ENCODE measurements at regions not wholly inside any gene's neighbourhood (a gene's known extent, or its start where the extent isn't known, plus 50 kb on each side); places are given as distances from the start of the nearest gene placed in this dataset.

DNA sequence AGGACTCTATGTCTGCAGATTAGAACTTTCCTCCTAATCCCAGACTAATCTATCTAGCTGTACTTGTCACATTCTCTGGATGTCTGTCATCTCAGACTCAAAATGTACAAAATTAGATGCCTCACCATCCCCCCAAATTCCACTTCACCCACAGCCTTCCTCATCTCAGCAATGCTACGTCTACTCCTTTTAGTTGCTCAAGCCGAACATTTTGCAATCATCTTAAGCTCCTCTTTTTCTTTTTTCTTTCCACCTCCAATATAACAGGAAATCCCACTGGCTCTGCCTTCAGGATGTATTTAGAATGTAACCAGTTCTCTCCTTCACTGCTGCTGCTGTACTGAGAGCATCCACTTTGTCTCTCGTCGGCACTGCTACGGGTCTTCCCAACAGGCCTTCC, 1091.8 kb downstream of the TBC1D22A start:
- WGBS, 10 experiments = 8 to 90% (median 52%) methylated on average over 2 to 5 of the region's 5 CpGs; no CpG with 5 or more reads in 2 of the 10 experiments
- Histone ChIP-seq H3K27ac (no peak overlapping the region), H3K4me1 (replicated peaks in 1 of 2) (no peaks in the 10 kb centered on the region), H3K4me3 (no peak overlapping the region)
- in situ Hi-C loops (cut with MboI; ENCODE audit: low pct_unique_long_range_greater_than_20kb in 2 of 9, low sequenced_read_pairs in 9 of 9, unreplicated experiment in 9 of 9) = no loop called here
- ATAC-seq (replicated peaks in 6 of 8) = no peak

DNA sequence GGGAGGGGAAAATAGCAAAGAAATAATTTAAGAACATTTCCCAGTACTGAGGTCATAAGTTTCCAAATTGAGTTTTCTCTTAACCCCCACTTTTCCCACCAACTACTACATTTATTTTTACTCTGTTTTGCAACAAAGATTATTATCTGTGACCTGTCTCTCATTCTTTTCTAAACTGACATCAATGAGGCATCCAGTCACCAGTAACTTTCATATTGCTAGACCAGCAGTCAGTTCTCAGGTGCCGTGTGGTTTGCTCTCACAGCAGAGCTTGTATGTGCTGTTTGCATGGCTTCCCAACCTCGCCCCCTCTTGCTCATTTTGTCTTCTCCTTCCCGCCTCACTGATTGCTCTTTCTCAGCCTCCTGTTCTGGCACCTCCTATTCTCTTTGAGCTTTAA, 1091.3 kb downstream of the TBC1D22A start:
- Histone ChIP-seq H3K27ac (no peak overlapping the region), H3K4me1 (replicated peaks in 1 of 2) (no peaks in the 10 kb centered on the region), H3K4me3 (no peak overlapping the region)
- no peak for ATAC-seq (replicated peaks in 6 of 8)
- 0 to 76% (median 29%) methylated on average over 1 to 3 of the region's 3 CpGs; no CpG with 5 or more reads in 1 of the 10 experiments for WGBS, 10 experiments
- in situ Hi-C loops (cut with MboI; ENCODE audit: low pct_unique_long_range_greater_than_20kb in 2 of 9, low sequenced_read_pairs in 9 of 9, unreplicated experiment in 9 of 9) = no loop called here

DNA sequence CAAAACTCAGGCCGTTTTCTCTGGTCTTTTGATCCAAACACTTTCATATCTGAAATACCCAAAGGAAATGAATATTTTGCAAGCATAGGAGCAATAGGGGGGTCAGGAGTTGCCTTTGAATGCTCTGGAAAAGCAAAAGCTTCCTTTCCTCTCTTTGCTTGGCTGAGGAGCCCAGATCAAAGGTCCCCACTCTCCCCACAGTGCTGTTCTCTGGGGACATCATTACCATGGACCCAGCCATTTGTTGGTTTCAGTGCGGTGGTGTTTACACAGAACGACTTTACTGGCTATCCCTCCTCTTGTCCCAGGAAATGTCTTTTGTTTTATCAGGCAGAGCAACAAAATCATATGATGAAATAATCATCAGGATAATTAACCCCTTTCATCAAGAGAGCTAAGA, 1089.1 kb downstream of the TBC1D22A start:
- in situ Hi-C loops (cut with MboI; ENCODE audit: low pct_unique_long_range_greater_than_20kb in 2 of 9, low sequenced_read_pairs in 9 of 9, unreplicated experiment in 9 of 9) = no loop called here

DNA sequence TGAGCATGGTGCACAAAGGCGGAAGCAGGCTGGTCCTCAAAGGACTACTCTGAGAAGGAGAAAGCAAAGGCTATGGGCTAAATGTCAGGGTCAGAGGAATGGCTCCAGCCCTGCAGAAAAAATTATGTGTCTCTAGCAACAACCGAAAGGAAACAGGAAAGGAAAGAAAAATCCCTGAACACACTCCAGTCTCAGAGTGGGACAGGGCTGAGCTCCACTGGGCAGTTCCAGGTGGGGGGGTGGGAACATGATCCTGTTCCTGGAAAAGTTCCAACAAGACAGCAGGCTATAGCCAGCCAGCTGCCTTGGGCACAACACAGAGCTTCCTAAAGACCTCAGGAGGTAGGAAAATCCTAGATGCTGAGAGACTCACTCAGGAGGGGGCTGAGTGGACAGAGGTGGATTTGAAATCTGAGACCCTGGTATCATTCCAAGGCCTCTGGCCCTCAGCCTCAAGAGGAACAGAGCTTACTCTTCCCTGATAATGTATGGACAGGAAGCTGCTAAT, 1088.2 kb downstream of the TBC1D22A start:
- no peak for ATAC-seq (replicated peaks in 6 of 8)
- Histone ChIP-seq H3K4me1 (replicated peaks in 1 of 2) (no peaks in the 10 kb centered on the region), H3K4me3 (no peak overlapping the region), H3K27ac (no peak overlapping the region)
- 0 to 40% (median 30%) methylated on average over 1 to 2 of the region's 2 CpGs; no CpG with 5 or more reads in 6 of the 10 experiments for WGBS, 10 experiments
- in situ Hi-C loops (cut with MboI; ENCODE audit: low pct_unique_long_range_greater_than_20kb in 2 of 9, low sequenced_read_pairs in 9 of 9, unreplicated experiment in 9 of 9) = no loop called here

More for the DNA sequence above, 1089.1 kb downstream of the TBC1D22A start:
- Histone ChIP-seq H3K27ac (no peak overlapping the region), H3K4me1 (replicated peaks in 1 of 2) (no peaks in the 10 kb centered on the region), H3K4me3 (no peak overlapping the region)
- 0 to 81% (median 36%) methylated on average over 1 to 3 of the region's 3 CpGs; no CpG with 5 or more reads in 2 of the 10 experiments for WGBS, 10 experiments
- no peak for ATAC-seq (replicated peaks in 6 of 8)

DNA sequence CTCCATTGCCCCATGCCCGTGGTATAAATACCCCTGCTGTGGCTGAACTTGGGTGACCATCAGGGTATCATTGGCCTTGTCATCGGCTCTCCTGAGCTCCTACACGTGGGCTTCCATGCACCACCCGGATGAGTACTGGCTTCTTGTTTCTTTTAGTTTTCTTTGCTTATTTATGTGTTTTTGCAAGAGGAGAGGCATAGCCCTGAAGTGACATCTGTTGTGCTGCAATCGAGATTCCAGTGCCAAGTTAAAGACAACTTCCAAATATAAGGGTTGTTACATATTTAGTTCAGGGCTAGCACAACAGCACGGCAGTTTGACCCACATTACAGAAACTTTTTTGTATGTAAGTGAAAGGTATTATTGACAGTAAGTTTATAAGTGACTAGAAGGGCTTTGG, 1087.1 kb downstream of the TBC1D22A start:
- Histone ChIP-seq H3K4me1 (replicated peaks in 1 of 2) (no peaks in the 10 kb centered on the region), H3K27ac (no peak overlapping the region), H3K4me3 (no peak overlapping the region)
- no peak for ATAC-seq (replicated peaks in 6 of 8)
- in situ Hi-C loops (cut with MboI; ENCODE audit: low pct_unique_long_range_greater_than_20kb in 2 of 9, low sequenced_read_pairs in 9 of 9, unreplicated experiment in 9 of 9) = no loop called here
- 0 to 89% (median 43%) methylated on average over 1 to 5 of the region's 6 CpGs for WGBS, 10 experiments

DNA sequence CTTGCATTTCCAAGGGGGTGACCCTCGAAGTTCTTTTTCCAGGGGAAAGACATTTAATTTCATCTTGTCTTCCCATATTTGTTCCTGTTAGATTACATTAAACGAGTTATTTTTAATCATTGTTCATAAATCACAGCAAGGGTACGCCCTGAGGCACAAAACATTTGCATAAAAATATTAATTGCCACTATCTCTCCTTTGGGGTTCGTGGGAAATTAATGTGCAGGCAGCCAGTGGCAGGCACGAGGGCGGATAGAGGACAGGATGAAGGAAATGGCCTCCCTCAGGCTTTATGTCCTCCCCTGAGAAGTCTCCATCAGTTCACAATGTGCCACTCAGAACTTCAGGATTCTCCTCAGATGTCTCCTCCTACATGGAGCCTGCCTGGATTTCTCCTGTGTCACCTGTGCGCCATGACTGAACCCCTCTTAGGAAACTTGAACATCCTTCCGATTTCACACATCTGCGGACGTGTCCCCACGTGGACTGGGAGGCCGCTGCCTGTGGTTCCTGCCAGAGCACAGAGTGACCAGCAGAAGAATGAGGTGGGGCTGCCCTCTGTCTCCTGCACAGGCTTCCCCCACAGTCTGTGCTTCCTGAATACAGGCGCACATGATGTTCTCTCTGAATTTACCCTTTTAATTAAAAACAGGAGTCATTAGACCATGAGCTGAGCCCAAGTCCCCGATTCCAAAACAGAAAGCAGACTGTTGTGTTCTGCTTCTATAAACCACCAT, 1085.9 kb downstream of the TBC1D22A start:
- H3K4me3 ChIP-seq = no peak overlapping the region
- no peaks in the 10 kb centered on the region for H3K4me1 ChIP-seq (replicated peaks in 1 of 2)
- ATAC-seq (replicated peaks in 6 of 8) = no peak
- no peak overlapping the region for H3K27ac ChIP-seq
- in situ Hi-C loops (cut with MboI; ENCODE audit: low pct_unique_long_range_greater_than_20kb in 2 of 9, low sequenced_read_pairs in 9 of 9, unreplicated experiment in 9 of 9) = no loop called here
- 9 to 92% (median 27%) methylated on average over 1 to 8 of the region's 14 CpGs; no CpG with 5 or more reads in 1 of the 10 experiments for WGBS, 10 experiments

DNA sequence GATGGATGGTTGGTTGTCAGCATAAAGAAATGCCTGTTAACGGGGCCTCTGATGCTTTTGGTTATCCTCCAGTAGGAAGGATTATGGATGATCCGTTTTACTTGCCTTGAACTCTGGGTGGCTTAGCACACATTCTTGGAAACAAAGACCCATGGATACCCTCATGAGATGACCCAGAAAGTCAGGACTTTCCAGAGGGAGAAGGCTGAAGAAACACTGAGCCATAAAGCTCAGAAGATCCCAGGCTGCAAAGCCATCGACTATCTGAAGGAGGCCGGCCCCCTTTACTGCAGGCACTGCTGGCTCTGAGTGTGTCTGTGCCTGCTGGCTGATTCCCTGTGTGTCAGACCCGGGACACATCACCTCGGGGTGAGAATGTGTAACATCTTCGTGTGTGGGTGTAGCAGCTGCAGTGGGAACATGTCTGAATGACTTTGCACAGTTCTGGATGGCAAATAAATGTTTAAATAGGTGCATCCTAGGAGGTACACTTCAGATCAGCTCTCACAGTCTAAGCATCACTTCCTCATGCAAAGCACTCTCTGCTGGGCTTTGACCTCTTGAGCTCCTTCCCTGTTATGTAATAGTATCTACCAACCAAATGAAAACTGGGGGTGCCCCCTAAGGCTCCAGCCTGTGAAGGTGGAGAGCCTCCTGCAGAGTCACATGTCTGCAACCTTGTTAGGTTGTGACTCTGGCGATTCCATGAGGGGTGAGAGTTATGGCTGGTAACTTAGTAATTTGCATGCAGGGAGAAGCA, 1084.9 kb downstream of the TBC1D22A start:
- WGBS, 10 experiments = 0 to 80% (median 23%) methylated on average over 1 to 7 of the region's 8 CpGs; no CpG with 5 or more reads in 1 of the 10 experiments
- no peak for ATAC-seq (replicated peaks in 6 of 8)
- no peak overlapping the region for H3K27ac ChIP-seq
- H3K4me3 ChIP-seq = no peak overlapping the region
- H3K4me1 ChIP-seq (replicated peaks in 1 of 2) = no peaks in the 10 kb centered on the region
- in situ Hi-C loops (cut with MboI; ENCODE audit: low pct_unique_long_range_greater_than_20kb in 2 of 9, low sequenced_read_pairs in 9 of 9, unreplicated experiment in 9 of 9) = no loop called here

DNA sequence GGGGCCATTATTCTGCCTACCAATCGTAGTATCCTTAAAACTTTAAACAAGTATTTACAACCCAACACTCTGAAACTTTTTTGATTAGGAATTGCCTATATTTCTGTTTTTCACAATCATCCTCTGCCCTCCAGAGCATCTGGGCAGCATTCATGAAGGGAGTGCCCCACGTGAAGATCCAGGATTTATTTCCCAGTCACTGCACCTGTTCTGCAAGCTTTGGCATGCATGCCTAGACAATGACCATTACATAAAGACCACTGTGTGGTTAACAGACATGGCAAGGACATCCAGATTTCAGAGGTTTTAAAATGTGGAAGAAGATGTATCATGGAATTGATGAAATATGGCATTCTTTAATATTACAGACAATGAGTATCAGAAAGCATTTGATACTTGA, 1083.8 kb downstream of the TBC1D22A start:
- in situ Hi-C loops (cut with MboI; ENCODE audit: low pct_unique_long_range_greater_than_20kb in 2 of 9, low sequenced_read_pairs in 9 of 9, unreplicated experiment in 9 of 9) = no loop called here
- Histone ChIP-seq H3K27ac (no peak overlapping the region), H3K4me1 (replicated peaks in 1 of 2) (no peaks in the 10 kb centered on the region), H3K4me3 (no peak overlapping the region)
- 0 to 81% (median 20%) methylated on average over 1 to 2 of the region's 2 CpGs; no CpG with 5 or more reads in 2 of the 10 experiments for WGBS, 10 experiments
- no peak for ATAC-seq (replicated peaks in 6 of 8)

DNA sequence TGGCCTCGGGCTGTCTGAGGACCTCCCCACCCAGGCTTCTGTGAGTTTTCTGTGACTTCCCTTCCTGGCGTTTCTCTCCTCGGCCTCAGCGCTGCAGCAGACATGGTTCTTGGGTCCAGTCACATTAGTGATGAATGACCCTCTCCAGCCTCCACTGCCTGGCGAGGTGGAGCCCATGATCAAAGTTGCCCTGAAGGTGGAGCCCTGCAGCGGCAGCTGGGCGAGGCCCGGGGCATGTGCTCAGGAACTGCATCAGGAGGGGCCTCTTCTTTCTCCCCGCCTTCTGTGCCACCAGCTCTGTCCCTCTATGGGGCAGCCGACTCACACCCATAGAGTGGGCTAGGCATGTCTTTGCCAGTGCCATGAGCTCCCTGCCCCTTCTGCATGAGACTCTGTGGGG, 1079.7 kb downstream of the TBC1D22A start:
- Histone ChIP-seq H3K27ac (no peak overlapping the region), H3K4me3 (no peak overlapping the region), H3K4me1 (replicated peaks in 1 of 2) (no peaks in the 10 kb centered on the region)
- no peak for ATAC-seq (replicated peaks in 6 of 8)
- in situ Hi-C loops (cut with MboI; ENCODE audit: low pct_unique_long_range_greater_than_20kb in 2 of 9, low sequenced_read_pairs in 9 of 9, unreplicated experiment in 9 of 9) = no loop called here
- 40 to 100% (median 61%) methylated on average over 1 to 5 of the region's 10 CpGs; no CpG with 5 or more reads in 6 of the 10 experiments for WGBS, 10 experiments

DNA sequence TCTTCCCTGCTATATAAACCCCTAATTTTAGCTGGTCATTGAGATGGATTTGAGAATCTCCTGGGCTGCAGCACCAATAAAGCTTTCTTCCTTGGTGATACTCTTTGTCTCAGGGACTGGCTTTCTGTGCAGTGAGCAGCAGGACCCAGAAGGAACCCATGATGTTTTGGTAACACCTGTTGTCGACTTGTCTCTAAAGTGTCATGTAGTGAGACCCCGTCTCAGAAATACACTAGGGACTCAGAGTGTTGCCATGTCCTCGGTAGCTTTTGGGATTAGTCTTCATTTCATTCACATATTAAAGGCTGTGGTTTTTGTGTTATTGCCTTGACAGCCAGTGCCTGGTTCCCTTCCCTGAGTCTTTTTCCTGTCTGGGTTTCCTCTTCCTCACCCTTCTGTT, 1078.7 kb downstream of the TBC1D22A start:
- Histone ChIP-seq H3K27ac (no peak overlapping the region), H3K4me1 (replicated peaks in 1 of 2) (no peaks in the 10 kb centered on the region), H3K4me3 (no peak overlapping the region)
- no peak for ATAC-seq (replicated peaks in 6 of 8)
- 32 to 70% (median 60%) methylated on average over 1 to 3 of the region's 3 CpGs; no CpG with 5 or more reads in 5 of the 10 experiments for WGBS, 10 experiments
- in situ Hi-C loops (cut with MboI; ENCODE audit: low pct_unique_long_range_greater_than_20kb in 2 of 9, low sequenced_read_pairs in 9 of 9, unreplicated experiment in 9 of 9) = no loop called here

DNA sequence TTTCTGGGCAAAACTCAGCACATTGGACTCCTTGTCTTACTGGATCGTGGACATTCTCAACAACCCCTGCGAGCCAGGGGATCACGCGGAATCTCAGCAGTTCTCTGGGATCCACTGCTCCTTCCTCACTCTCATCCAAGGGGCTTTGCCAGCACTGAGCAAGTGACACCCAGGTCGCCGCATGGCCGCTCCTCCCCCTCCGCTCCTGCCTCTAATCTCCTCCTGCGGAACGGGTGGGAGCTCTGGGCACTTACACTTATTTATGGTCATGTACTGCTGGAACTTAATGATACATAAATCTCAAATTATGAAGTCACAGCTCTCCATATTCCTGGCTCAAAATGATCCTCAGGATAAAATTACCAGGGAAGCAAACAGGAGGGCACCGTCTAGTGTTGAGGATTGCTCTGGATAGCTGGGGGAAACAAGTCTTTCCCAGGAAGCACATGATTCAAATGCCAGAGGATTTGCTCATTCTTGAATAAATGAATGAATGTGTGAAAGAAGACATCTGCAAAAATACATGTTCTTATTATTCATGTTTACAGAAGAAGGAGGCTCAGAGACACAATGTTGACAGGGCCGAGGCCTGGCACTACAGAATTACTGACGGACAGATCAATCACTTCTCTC, 1077.3 kb downstream of the TBC1D22A start:
- in situ Hi-C loops (cut with MboI; ENCODE audit: low pct_unique_long_range_greater_than_20kb in 2 of 9, low sequenced_read_pairs in 9 of 9, unreplicated experiment in 9 of 9) = no loop called here
- WGBS, 10 experiments = 0 to 80% (median 58%) methylated on average over 1 to 8 of the region's 13 CpGs; no CpG with 5 or more reads in 2 of the 10 experiments
- ATAC-seq (replicated peaks in 6 of 8) = peak in 4 of 8 experiments; percentile 23 to 82 (median 52)
- Histone ChIP-seq H3K4me3 (no peak overlapping the region), H3K4me1 (replicated peaks in 1 of 2) (no peaks in the 10 kb centered on the region), H3K27ac (no peak overlapping the region)

DNA sequence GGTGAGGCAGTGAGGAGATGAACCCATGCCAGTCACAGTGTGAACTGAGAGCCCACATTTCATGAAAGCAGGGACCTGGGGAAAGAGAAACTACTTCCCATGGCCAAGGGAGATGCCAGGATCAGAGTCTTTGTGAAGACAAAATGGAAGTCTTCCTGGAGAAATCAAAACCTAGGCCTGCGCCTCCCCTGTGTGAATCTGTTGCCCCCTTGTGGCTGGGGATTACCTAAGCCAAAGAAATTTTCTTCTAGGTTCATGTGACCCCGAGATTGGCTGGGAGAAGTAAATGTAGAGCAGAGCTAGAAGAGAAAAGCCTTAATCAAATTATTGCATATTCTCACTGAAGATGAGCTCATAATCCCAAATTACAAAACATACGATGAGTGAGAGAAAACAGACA, 1075.3 kb downstream of the TBC1D22A start:
- ATAC-seq (replicated peaks in 6 of 8) = no peak
- H3K4me3 ChIP-seq = no peak overlapping the region
- no peaks in the 10 kb centered on the region for H3K4me1 ChIP-seq (replicated peaks in 1 of 2)
- WGBS, 10 experiments = 17 to 94% (median 46%) methylated on average over 1 to 3 of the region's 3 CpGs; no CpG with 5 or more reads in 2 of the 10 experiments
- in situ Hi-C loops (cut with MboI; ENCODE audit: low pct_unique_long_range_greater_than_20kb in 2 of 9, low sequenced_read_pairs in 9 of 9, unreplicated experiment in 9 of 9) = no loop called here
- no peak overlapping the region for H3K27ac ChIP-seq

DNA sequence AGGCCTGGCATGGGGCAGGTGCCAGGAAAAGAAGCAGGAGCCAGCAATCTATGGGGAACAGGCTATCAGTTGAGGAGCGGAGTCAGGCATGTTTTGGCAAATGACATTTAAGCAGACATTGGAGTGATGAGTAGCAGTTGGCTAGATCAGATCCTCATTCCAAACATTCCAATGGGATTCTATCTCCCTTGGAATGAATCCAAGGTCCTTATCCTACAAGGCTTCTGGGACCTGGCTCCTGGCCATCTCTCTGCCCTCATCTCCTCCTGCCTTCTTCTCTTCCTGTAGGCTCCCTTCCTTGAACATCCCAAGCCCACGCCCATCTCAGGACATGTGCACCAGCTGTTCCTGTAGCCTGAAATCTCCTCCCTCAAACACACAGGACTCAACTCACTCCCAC, 1074.5 kb downstream of the TBC1D22A start:
- ATAC-seq (replicated peaks in 6 of 8) = no peak
- in situ Hi-C loops (cut with MboI; ENCODE audit: low pct_unique_long_range_greater_than_20kb in 2 of 9, low sequenced_read_pairs in 9 of 9, unreplicated experiment in 9 of 9) = no loop called here
- Histone ChIP-seq H3K27ac (no peak overlapping the region), H3K4me1 (replicated peaks in 1 of 2) (no peaks in the 10 kb centered on the region), H3K4me3 (no peak overlapping the region)
- WGBS, 10 experiments = 17 to 100% (median 60%) methylated on average over 1 to 2 of the region's 2 CpGs; no CpG with 5 or more reads in 5 of the 10 experiments
